ENCODE measurements at regions not wholly inside any gene's neighbourhood (a gene's known extent, or its start where the extent isn't known, plus 50 kb on each side); places are given as distances from the start of the nearest gene placed in this dataset.

DNA sequence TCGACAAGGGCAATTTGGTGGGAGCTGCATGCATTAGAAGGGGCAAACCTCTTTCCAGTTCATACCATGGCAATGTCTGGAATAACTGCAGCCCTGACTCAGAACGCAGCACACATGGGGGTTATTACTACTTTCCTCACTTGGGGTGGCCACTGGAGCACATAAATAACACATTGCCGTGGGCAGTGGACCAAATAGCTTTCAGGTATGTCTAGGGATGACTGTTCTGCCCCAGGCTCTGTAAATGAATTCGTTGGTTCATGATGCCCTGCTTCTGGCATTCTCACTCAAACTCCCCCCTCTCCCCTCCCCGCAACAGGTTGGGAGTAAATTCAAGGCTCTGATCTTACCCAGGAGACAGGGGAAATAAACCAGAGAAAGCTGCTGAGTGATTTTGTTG is 238.0 kb upstream of the PLET1 start:
- peak overlapping the region; percentile 95 for H3K27ac Mint-ChIP-seq
- H3K27me3 Mint-ChIP-seq (ENCODE audit: low read depth, poor library complexity): peaks cover 12% of the 10 kb centered on the region
- TF ChIP-seq, protein P1, sequence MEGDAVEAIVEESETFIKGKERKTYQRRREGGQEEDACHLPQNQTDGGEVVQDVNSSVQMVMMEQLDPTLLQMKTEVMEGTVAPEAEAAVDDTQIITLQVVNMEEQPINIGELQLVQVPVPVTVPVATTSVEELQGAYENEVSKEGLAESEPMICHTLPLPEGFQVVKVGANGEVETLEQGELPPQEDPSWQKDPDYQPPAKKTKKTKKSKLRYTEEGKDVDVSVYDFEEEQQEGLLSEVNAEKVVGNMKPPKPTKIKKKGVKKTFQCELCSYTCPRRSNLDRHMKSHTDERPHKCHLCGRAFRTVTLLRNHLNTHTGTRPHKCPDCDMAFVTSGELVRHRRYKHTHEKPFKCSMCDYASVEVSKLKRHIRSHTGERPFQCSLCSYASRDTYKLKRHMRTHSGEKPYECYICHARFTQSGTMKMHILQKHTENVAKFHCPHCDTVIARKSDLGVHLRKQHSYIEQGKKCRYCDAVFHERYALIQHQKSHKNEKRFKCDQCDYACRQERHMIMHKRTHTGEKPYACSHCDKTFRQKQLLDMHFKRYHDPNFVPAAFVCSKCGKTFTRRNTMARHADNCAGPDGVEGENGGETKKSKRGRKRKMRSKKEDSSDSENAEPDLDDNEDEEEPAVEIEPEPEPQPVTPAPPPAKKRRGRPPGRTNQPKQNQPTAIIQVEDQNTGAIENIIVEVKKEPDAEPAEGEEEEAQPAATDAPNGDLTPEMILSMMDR (IDR thresholded peaks at IDR 0.05): no peak
- H3K36me3 Mint-ChIP-seq (ENCODE audit: low read depth): no peaks in the 10 kb centered on the region
- H3K4me3 Mint-ChIP-seq: no peak overlapping the region
- H3K4me1 Mint-ChIP-seq: peaks cover 23% of the 10 kb centered on the region
- DNase-seq: no peak
- H3K9me3 Mint-ChIP-seq: peaks cover 7% of the 10 kb centered on the region

DNA sequence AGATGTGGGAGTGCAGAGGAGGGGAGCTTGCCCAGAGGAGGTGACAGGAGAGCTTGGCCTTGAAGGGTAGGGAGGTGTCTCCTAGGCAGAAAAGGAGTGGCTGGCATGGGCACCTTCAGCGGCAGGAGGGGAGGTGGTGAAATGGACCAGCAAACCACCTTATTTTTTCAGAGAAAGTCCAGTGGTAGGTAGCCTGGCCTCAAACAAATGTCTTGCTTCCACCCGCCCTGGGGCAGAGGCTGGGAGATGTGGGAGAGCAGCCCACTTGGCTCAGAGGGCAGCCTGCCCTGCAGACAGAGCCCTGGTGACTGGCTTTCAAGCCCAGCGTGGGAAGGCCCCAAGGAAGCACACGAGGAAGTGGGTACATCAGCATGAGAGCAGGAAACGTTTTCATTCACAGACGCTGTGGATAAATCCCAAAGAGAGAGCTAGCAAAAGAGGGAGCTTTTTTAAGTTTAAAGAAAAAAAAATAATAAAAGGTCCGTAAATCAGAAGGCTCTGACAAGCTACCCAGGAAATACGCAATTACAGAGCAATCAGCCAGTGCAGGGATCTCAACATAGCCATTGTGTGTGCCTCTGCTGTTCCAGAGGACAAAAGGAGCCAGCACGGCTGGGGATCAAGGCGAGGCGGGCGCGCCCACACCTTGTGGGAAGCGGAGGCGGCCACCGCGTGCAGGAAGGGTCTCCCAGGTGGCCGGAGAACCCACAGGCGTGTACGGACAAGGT is 238.7 kb upstream of the PLET1 start:
- H3K27me3 Mint-ChIP-seq (ENCODE audit: low read depth, poor library complexity): peaks cover 12% of the 10 kb centered on the region
- no peak overlapping the region for H3K4me3 Mint-ChIP-seq
- H3K36me3 Mint-ChIP-seq (ENCODE audit: low read depth): no peaks in the 10 kb centered on the region
- peaks cover 23% of the 10 kb centered on the region for H3K4me1 Mint-ChIP-seq
- peaks cover 7% of the 10 kb centered on the region for H3K9me3 Mint-ChIP-seq
- peak overlapping the region; percentile 95 for H3K27ac Mint-ChIP-seq
- TF ChIP-seq, protein P1 (IDR thresholded peaks at IDR 0.05): no peak
- DNase-seq: no peak

DNA sequence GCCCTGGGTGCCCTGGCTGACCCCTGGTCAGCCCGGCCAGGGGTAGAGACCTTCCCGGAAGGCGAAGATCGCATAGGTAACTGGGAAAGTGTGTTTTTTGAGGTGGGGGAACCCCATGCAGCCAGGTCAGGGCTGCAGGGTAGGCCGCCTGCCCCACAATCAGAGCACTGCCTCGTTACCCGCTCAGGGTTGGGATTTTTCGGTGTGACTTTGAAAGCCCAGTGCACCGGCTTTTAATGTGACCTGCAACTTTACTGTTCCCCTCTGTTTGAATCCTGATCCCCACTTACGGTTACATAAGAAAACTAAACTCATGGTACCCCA is 239.2 kb upstream of the PLET1 start:
- no peaks in the 10 kb centered on the region for H3K36me3 Mint-ChIP-seq (ENCODE audit: low read depth)
- DNase-seq: no peak
- no peak overlapping the region for H3K27ac Mint-ChIP-seq
- peaks cover 23% of the 10 kb centered on the region for H3K4me1 Mint-ChIP-seq
- TF ChIP-seq, protein P1 (IDR thresholded peaks at IDR 0.05): no peak
- H3K4me3 Mint-ChIP-seq: no peak overlapping the region
- peaks cover 7% of the 10 kb centered on the region for H3K9me3 Mint-ChIP-seq
- peaks cover 12% of the 10 kb centered on the region for H3K27me3 Mint-ChIP-seq (ENCODE audit: low read depth, poor library complexity)

DNA sequence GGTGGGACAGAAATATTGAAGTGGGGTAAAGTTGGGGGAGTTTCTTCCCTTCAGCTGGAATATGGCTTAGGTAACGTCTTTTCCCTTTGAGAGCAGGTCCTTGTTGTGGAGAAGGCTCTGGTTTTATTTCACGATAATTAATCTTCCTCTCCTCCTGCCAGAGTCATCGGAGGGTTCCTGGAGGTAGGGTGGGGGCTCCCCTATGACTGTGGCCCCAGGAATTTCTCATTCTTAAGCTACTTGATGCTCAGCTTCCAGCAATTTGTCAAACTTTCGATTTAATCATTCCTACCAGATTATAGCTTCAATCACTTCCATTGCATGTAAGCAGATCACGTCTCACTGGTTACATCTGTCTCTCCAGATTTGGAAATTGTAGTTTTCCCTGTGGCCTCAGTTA is 242.8 kb upstream of the PLET1 start:
- Mint-ChIP-seq H3K4me1 (peaks cover 23% of the 10 kb centered on the region), H3K9me3 (peaks cover 7% of the 10 kb centered on the region), H3K27ac (no peak overlapping the region), H3K27me3 (ENCODE audit: low read depth, poor library complexity) (peaks cover 11% of the 10 kb centered on the region), H3K4me3 (no peak overlapping the region), H3K36me3 (ENCODE audit: low read depth) (no peaks in the 10 kb centered on the region)
- TF ChIP-seq, protein P1 (IDR thresholded peaks at IDR 0.05): no peak
- no peak for DNase-seq

DNA sequence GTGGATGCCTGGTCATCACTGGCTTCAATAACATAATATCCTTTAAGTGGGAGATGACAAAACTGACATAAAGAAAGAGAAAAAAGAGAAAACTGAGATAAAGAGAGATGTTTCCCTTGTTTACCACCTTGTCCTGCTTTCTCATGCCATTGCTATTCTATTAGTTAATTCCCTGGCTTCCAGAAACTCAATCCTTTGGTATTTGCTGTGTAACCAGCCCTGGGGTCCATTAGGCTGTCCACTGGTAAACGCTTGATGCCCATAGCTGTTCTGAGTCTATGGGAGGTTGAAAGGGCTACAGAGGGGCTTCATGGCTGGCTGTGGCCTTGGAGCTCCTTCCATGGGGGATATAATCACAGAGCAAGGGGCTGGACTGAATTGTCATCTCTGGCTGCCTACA is 243.4 kb upstream of the PLET1 start:
- no peaks in the 10 kb centered on the region for H3K36me3 Mint-ChIP-seq (ENCODE audit: low read depth)
- TF ChIP-seq, protein P1 (IDR thresholded peaks at IDR 0.05): no peak
- H3K4me1 Mint-ChIP-seq: peaks cover 20% of the 10 kb centered on the region
- no peak overlapping the region for H3K4me3 Mint-ChIP-seq
- H3K27me3 Mint-ChIP-seq (ENCODE audit: low read depth, poor library complexity): peaks cover 7% of the 10 kb centered on the region
- no peak overlapping the region for H3K27ac Mint-ChIP-seq
- H3K9me3 Mint-ChIP-seq: peaks cover 7% of the 10 kb centered on the region
- no peak for DNase-seq

DNA sequence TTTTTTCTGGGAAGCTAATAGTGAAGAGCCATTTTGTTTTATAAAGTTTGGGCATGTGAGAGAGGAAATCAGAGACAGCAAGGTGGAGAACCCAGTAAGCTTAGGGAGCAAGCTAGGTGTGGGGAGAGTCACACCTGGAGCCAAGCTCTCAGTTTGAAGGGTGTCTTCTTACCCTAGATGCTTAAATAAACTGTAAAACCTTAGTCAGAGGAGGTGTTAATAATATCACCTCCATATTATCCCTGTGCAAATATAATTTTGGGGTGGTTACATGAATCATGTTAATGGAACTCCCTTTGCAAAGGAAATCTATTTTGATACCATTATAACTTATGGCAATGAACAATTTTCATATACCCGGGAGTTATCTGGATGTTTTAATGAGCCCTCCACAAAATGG is 246.2 kb upstream of the PLET1 start:
- Mint-ChIP-seq H3K4me1 (peaks cover 8% of the 10 kb centered on the region), H3K9me3 (peaks cover 1% of the 10 kb centered on the region), H3K36me3 (ENCODE audit: low read depth) (no peaks in the 10 kb centered on the region), H3K27ac (no peak overlapping the region), H3K27me3 (ENCODE audit: low read depth, poor library complexity) (peaks cover 10% of the 10 kb centered on the region), H3K4me3 (no peak overlapping the region)
- DNase-seq: no peak
- TF ChIP-seq, protein P1 (IDR thresholded peaks at IDR 0.05): no peak

All from nephron progenitor cell (in vitro differentiated cells).